ENCODE measurements at regions not wholly inside any gene's neighbourhood (a gene's known extent, or its start where the extent isn't known, plus 50 kb on each side); places are given as distances from the start of the nearest gene placed in this dataset.

GRCh38 chr13:81986308-81986707, 1645.4 kb upstream of the SPRY2 start:
- H3K27me3 ChIP-seq (ENCODE audit: control insufficient read depth in 1 of 2, insufficient read depth in 2 of 2, low read length in 2 of 2), result no peaks in the 10 kb centered on the region
- H3K9ac ChIP-seq (ENCODE audit: low read length in 2 of 2), result no peak overlapping the region
- no peaks in the 10 kb centered on the region for H3K9me3 ChIP-seq (ENCODE audit: control insufficient read depth in 2 of 2, low read length in 2 of 2)
- no peak overlapping the region for H3K27ac ChIP-seq (ENCODE audit: low read length)
- H3K4me3 ChIP-seq (ENCODE audit: low read length in 2 of 2), result no peak overlapping the region
- no peaks in the 10 kb centered on the region for H3K36me3 ChIP-seq (ENCODE audit: control insufficient read depth in 2 of 2, insufficient read depth in 2 of 2, low read length in 2 of 2)
- no peaks in the 10 kb centered on the region for H3K4me1 ChIP-seq (ENCODE audit: control insufficient read depth, insufficient read depth, low read length)

GRCh38 chr13:81957121-81957520, 1616.2 kb upstream of the SPRY2 start:
- Histone ChIP-seq H3K4me1 (ENCODE audit: control insufficient read depth, insufficient read depth, low read length) (no peaks in the 10 kb centered on the region), H3K27me3 (ENCODE audit: control insufficient read depth in 1 of 2, insufficient read depth in 2 of 2, low read length in 2 of 2) (no peaks in the 10 kb centered on the region), H3K4me3 (ENCODE audit: low read length in 2 of 2) (no peak overlapping the region), H3K27ac (ENCODE audit: low read length) (no peak overlapping the region), H3K9me3 (ENCODE audit: control insufficient read depth in 2 of 2, low read length in 2 of 2) (peaks cover 0 to 10% of the 10 kb centered on the region in 2 donors), H3K36me3 (ENCODE audit: control insufficient read depth in 2 of 2, insufficient read depth in 2 of 2, low read length in 2 of 2) (no peaks in the 10 kb centered on the region), H3K9ac (ENCODE audit: low read length in 2 of 2) (no peak overlapping the region)

- Histone ChIP-seq H3K4me3 (ENCODE audit: low read length in 2 of 2) (no peak overlapping the region), H3K27ac (ENCODE audit: low read length) (no peak overlapping the region), H3K4me1 (ENCODE audit: control insufficient read depth, insufficient read depth, low read length) (no peaks in the 10 kb centered on the region), H3K36me3 (ENCODE audit: control insufficient read depth in 2 of 2, insufficient read depth in 2 of 2, low read length in 2 of 2) (no peaks in the 10 kb centered on the region), H3K27me3 (ENCODE audit: control insufficient read depth in 1 of 2, insufficient read depth in 2 of 2, low read length in 2 of 2) (no peaks in the 10 kb centered on the region), H3K9ac (ENCODE audit: low read length in 2 of 2) (no peak overlapping the region), H3K9me3 (ENCODE audit: control insufficient read depth in 2 of 2, low read length in 2 of 2) (peaks cover 0 to 3% of the 10 kb centered on the region in 2 donors)
Measured at GRCh38 chr13:81929988-81930387, 1589.1 kb upstream of the SPRY2 start.

GRCh38 chr13:81927347-81927746, 1586.4 kb upstream of the SPRY2 start:
- no peaks in the 10 kb centered on the region for H3K27me3 ChIP-seq (ENCODE audit: control insufficient read depth in 1 of 2, insufficient read depth in 2 of 2, low read length in 2 of 2)
- H3K9me3 ChIP-seq (ENCODE audit: control insufficient read depth in 2 of 2, low read length in 2 of 2), result no peaks in the 10 kb centered on the region
- no peaks in the 10 kb centered on the region for H3K36me3 ChIP-seq (ENCODE audit: control insufficient read depth in 2 of 2, insufficient read depth in 2 of 2, low read length in 2 of 2)
- no peak overlapping the region for H3K27ac ChIP-seq (ENCODE audit: low read length)
- H3K4me3 ChIP-seq (ENCODE audit: low read length in 2 of 2), result no peak overlapping the region
- H3K4me1 ChIP-seq (ENCODE audit: control insufficient read depth, insufficient read depth, low read length), result no peaks in the 10 kb centered on the region
- no peak overlapping the region for H3K9ac ChIP-seq (ENCODE audit: low read length in 2 of 2)

- no peaks in the 10 kb centered on the region for H3K27me3 ChIP-seq (ENCODE audit: control insufficient read depth in 1 of 2, insufficient read depth in 2 of 2, low read length in 2 of 2)
- no peak overlapping the region for H3K9ac ChIP-seq (ENCODE audit: low read length in 2 of 2)
- no peaks in the 10 kb centered on the region for H3K9me3 ChIP-seq (ENCODE audit: control insufficient read depth in 2 of 2, low read length in 2 of 2)
- H3K36me3 ChIP-seq (ENCODE audit: control insufficient read depth in 2 of 2, insufficient read depth in 2 of 2, low read length in 2 of 2), result no peaks in the 10 kb centered on the region
- no peak overlapping the region for H3K4me3 ChIP-seq (ENCODE audit: low read length in 2 of 2)
- no peak overlapping the region for H3K27ac ChIP-seq (ENCODE audit: low read length)
- H3K4me1 ChIP-seq (ENCODE audit: control insufficient read depth, insufficient read depth, low read length), result no peaks in the 10 kb centered on the region
Measured at GRCh38 chr13:81917810-81918209, 1576.9 kb upstream of the SPRY2 start.

GRCh38 chr13:81916461-81916860, 1575.5 kb upstream of the SPRY2 start:
- Histone ChIP-seq H3K36me3 (ENCODE audit: control insufficient read depth in 2 of 2, insufficient read depth in 2 of 2, low read length in 2 of 2) (no peaks in the 10 kb centered on the region), H3K27me3 (ENCODE audit: control insufficient read depth in 1 of 2, insufficient read depth in 2 of 2, low read length in 2 of 2) (no peaks in the 10 kb centered on the region), H3K9ac (ENCODE audit: low read length in 2 of 2) (no peak overlapping the region), H3K4me3 (ENCODE audit: low read length in 2 of 2) (no peak overlapping the region), H3K9me3 (ENCODE audit: control insufficient read depth in 2 of 2, low read length in 2 of 2) (no peaks in the 10 kb centered on the region), H3K4me1 (ENCODE audit: control insufficient read depth, insufficient read depth, low read length) (no peaks in the 10 kb centered on the region), H3K27ac (ENCODE audit: low read length) (no peak overlapping the region)

GRCh38 chr13:81907787-81908372, 1567.0 kb upstream of the SPRY2 start:
- no peaks in the 10 kb centered on the region for H3K27me3 ChIP-seq (ENCODE audit: control insufficient read depth in 1 of 2, insufficient read depth in 2 of 2, low read length in 2 of 2)
- H3K27ac ChIP-seq (ENCODE audit: low read length), result no peak overlapping the region
- H3K4me1 ChIP-seq (ENCODE audit: control insufficient read depth, insufficient read depth, low read length), result no peaks in the 10 kb centered on the region
- no peak overlapping the region for H3K9ac ChIP-seq (ENCODE audit: low read length in 2 of 2)
- no peaks in the 10 kb centered on the region for H3K36me3 ChIP-seq (ENCODE audit: control insufficient read depth in 2 of 2, insufficient read depth in 2 of 2, low read length in 2 of 2)
- H3K9me3 ChIP-seq (ENCODE audit: control insufficient read depth in 2 of 2, low read length in 2 of 2), result no peaks in the 10 kb centered on the region
- H3K4me3 ChIP-seq (ENCODE audit: low read length in 2 of 2), result no peak overlapping the region

GRCh38 chr13:81888855-81889254, 1547.9 kb upstream of the SPRY2 start:
- H3K9ac ChIP-seq (ENCODE audit: low read length in 2 of 2), result no peak overlapping the region
- H3K27ac ChIP-seq (ENCODE audit: low read length), result no peak overlapping the region
- peaks cover 2 to 11% of the 10 kb centered on the region in 2 donors for H3K9me3 ChIP-seq (ENCODE audit: control insufficient read depth in 2 of 2, low read length in 2 of 2)
- H3K36me3 ChIP-seq (ENCODE audit: control insufficient read depth in 2 of 2, insufficient read depth in 2 of 2, low read length in 2 of 2), result no peaks in the 10 kb centered on the region
- no peak overlapping the region for H3K4me3 ChIP-seq (ENCODE audit: low read length in 2 of 2)
- H3K27me3 ChIP-seq (ENCODE audit: control insufficient read depth in 1 of 2, insufficient read depth in 2 of 2, low read length in 2 of 2), result no peaks in the 10 kb centered on the region
- no peaks in the 10 kb centered on the region for H3K4me1 ChIP-seq (ENCODE audit: control insufficient read depth, insufficient read depth, low read length)

GRCh38 chr13:81874681-81875661, 1534.0 kb upstream of the SPRY2 start:
- Histone ChIP-seq H3K4me3 (ENCODE audit: low read length in 2 of 2) (no peak overlapping the region), H3K9me3 (ENCODE audit: control insufficient read depth in 2 of 2, low read length in 2 of 2) (no peaks in the 10 kb centered on the region), H3K4me1 (ENCODE audit: control insufficient read depth, insufficient read depth, low read length) (no peaks in the 10 kb centered on the region), H3K9ac (ENCODE audit: low read length in 2 of 2) (no peak overlapping the region), H3K27me3 (ENCODE audit: control insufficient read depth in 1 of 2, insufficient read depth in 2 of 2, low read length in 2 of 2) (no peaks in the 10 kb centered on the region), H3K36me3 (ENCODE audit: control insufficient read depth in 2 of 2, insufficient read depth in 2 of 2, low read length in 2 of 2) (no peaks in the 10 kb centered on the region), H3K27ac (ENCODE audit: low read length) (no peak overlapping the region)

GRCh38 chr13:81874253-81874652, 1533.3 kb upstream of the SPRY2 start:
- Histone ChIP-seq H3K9ac (ENCODE audit: low read length in 2 of 2) (no peak overlapping the region), H3K4me3 (ENCODE audit: low read length in 2 of 2) (no peak overlapping the region), H3K4me1 (ENCODE audit: control insufficient read depth, insufficient read depth, low read length) (no peaks in the 10 kb centered on the region), H3K36me3 (ENCODE audit: control insufficient read depth in 2 of 2, insufficient read depth in 2 of 2, low read length in 2 of 2) (no peaks in the 10 kb centered on the region), H3K27me3 (ENCODE audit: control insufficient read depth in 1 of 2, insufficient read depth in 2 of 2, low read length in 2 of 2) (no peaks in the 10 kb centered on the region), H3K9me3 (ENCODE audit: control insufficient read depth in 2 of 2, low read length in 2 of 2) (no peaks in the 10 kb centered on the region), H3K27ac (ENCODE audit: low read length) (no peak overlapping the region)

- H3K4me3 ChIP-seq (ENCODE audit: low read length in 2 of 2), result no peak overlapping the region
- H3K27ac ChIP-seq (ENCODE audit: low read length), result no peak overlapping the region
- no peaks in the 10 kb centered on the region for H3K4me1 ChIP-seq (ENCODE audit: control insufficient read depth, insufficient read depth, low read length)
- no peaks in the 10 kb centered on the region for H3K9me3 ChIP-seq (ENCODE audit: control insufficient read depth in 2 of 2, low read length in 2 of 2)
- no peak overlapping the region for H3K9ac ChIP-seq (ENCODE audit: low read length in 2 of 2)
- H3K36me3 ChIP-seq (ENCODE audit: control insufficient read depth in 2 of 2, insufficient read depth in 2 of 2, low read length in 2 of 2), result no peaks in the 10 kb centered on the region
- H3K27me3 ChIP-seq (ENCODE audit: control insufficient read depth in 1 of 2, insufficient read depth in 2 of 2, low read length in 2 of 2), result no peaks in the 10 kb centered on the region
Measured at GRCh38 chr13:81872581-81872980, 1531.7 kb upstream of the SPRY2 start.

Data from stomach smooth muscle (tissue), 2 donors.